Activated T-cell treated with anti-CD3 and anti-CD28 coated beads, Interleukin-2, amount 50 U/mL, for 24 hours (primary cell): ENCODE measurements at regions not wholly inside any gene's neighbourhood (a gene's known extent, or its start where the extent isn't known, plus 50 kb on each side); places are given as distances from the start of the nearest gene placed in this dataset.
A peak's percentile ranks its signal among the peaks of the same experiment; 100 is the strongest.
"Not testable (repeated sequence)": the region's sequence is repeated elsewhere in the genome, so short reads cannot be mapped to it uniquely, and the experiment has no call there.

Experiments used
- DNase-seq: peaks from one replicate; pipeline ENCODE4 v3.0.0-alpha.2; 2020
- H3K27ac Mint-ChIP-seq: 2 replicates; pipeline ENCODE4 v1.8.0; 2020; ENCODE audit warnings: mild to moderate bottlenecking, mixed read lengths
- H3K27me3 Mint-ChIP-seq: 2 replicates; pipeline ENCODE4 v1.8.0; 2020; ENCODE audit warnings: mixed read lengths
- H3K36me3 Mint-ChIP-seq: 2 replicates; pipeline ENCODE4 v1.8.0; 2020; ENCODE audit warnings: low read depth, mixed read lengths
- H3K4me1 Mint-ChIP-seq: 2 replicates; pipeline ENCODE4 v1.8.0; 2020; ENCODE audit warnings: low read depth, mixed read lengths
- H3K4me3 Mint-ChIP-seq: 2 replicates; pipeline ENCODE4 v1.8.0; 2020; ENCODE audit warnings: mild to moderate bottlenecking, moderate library complexity, mixed read lengths
- H3K9me3 Mint-ChIP-seq: 2 replicates; pipeline ENCODE4 v1.8.0; 2020; ENCODE audit warnings: mixed read lengths

DNA sequence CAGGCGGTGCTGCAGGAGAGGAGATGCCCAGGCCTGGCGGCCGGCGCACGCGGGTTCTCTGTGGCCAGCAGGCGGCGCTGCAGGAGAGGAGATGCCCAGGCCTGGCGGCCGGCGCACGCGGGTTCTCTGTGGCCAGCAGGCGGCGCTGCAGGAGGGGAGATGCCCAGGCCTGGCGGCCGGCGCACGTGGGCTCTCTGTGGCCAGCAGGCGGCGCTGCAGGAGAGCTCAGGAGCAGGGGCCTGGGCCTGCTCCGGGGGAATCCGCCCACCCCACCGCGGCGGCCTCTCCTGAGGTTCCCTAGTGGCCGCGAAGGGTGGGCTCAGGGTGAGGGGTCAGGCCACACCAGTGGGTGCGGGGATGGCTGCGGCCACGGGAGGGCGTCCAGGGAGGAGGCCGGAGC is 75.9 kb downstream of the OR4F16 start:
- H3K27ac Mint-ChIP-seq, H3K27me3 Mint-ChIP-seq, H3K9me3 Mint-ChIP-seq, H3K4me1 Mint-ChIP-seq, H3K4me3 Mint-ChIP-seq, H3K36me3 Mint-ChIP-seq: not testable (repeated sequence)
- DNase-seq, result peak; percentile 27

DNA sequence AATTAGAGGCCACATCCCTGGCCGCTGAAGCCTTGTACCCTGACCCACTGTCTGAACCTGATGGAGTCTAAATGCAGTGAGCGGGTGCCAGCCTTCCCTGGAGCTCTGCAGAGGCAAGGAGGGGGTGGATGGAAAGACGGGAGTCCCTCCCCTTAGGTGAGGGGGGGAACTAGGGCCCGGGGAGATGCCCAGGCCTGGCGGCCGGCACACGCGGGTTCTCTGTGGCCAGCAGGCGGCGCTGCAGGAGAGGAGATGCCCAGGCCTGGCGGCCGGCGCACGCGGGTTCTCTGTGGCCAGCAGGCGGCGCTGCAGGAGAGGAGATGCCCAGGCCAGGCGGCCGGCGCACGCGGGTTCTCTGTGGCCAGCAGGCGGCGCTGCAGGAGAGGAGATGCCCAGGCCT is 77.3 kb downstream of the OR4F16 start:
- not testable (repeated sequence) for DNase-seq, H3K9me3 Mint-ChIP-seq, H3K36me3 Mint-ChIP-seq, H3K27ac Mint-ChIP-seq, H3K27me3 Mint-ChIP-seq, H3K4me3 Mint-ChIP-seq, H3K4me1 Mint-ChIP-seq

DNA sequence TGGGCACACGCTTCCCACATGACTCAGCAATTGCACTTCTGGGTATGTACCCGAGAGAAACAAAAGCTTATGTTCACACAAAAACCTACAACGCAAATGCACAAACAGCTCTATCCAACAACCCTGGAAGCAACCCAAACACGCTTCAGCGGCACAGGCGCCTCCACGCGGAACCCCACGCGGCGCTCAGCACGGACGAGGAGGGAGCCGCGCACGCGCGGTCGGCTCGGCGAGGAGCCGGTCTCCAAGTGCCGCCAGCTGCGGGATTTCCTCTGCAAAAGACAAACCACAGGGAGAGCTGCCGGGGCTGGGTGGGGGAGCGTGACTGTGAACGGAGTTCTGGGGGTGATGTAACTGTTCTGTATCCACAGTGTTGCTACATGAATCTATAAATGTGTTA is 81.2 kb downstream of the OR4F16 start:
- H3K27me3 Mint-ChIP-seq, H3K4me1 Mint-ChIP-seq, H3K27ac Mint-ChIP-seq, H3K9me3 Mint-ChIP-seq, H3K36me3 Mint-ChIP-seq: not testable (repeated sequence)
- DNase-seq, result peak; percentile 67
- peak overlapping the region; percentile 38 for H3K4me3 Mint-ChIP-seq

DNA sequence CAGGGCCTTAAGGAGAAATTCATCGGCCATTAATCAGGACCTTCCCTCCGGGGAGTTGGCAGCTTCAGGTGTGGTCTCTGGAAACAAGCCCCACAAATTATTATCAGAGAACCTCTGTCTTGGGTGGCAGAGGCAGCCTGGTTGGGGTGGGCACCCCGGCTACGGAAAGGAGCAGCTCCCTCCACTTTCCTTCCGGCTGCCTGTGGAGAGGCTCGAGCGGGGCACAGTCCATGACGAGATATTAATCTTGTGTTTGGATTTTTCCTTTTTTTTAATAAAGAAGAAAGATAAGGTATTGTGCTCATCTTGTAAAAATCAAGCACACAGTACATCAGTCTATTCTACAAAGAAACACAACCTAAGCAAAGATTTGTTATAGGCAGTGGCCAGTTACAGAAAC is 98.2 kb downstream of the OR4F16 start:
- H3K27ac Mint-ChIP-seq, H3K9me3 Mint-ChIP-seq, H3K27me3 Mint-ChIP-seq, H3K4me3 Mint-ChIP-seq, DNase-seq, H3K4me1 Mint-ChIP-seq, H3K36me3 Mint-ChIP-seq: not testable (repeated sequence)

DNA sequence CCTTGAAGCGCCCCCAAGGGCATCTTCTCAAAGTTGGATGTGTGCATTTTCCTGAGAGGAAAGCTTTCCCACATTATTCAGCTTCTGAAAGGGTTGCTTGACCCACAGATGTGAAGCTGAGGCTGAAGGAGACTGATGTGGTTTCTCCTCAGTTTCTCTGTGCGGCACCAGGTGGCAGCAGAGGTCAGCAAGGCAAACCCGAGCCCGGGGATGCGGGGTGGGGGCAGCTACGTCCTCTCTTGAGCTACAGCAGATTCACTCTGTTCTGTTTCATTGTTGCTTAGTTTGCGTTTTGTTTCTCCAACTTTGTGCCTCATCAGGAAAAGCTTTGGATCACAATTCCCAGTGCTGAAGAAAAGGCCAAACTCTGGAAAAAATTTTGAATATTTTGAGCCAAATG is 100.5 kb downstream of the OR4F16 start:
- H3K4me3 Mint-ChIP-seq, H3K36me3 Mint-ChIP-seq, H3K27me3 Mint-ChIP-seq, H3K9me3 Mint-ChIP-seq, H3K4me1 Mint-ChIP-seq, H3K27ac Mint-ChIP-seq: not testable (repeated sequence)
- peak; percentile 69 for DNase-seq
